Breast epithelium (tissue), 3 donors: ENCODE measurements at regions not wholly inside any gene's neighbourhood (a gene's known extent, or its start where the extent isn't known, plus 50 kb on each side); places are given as distances from the start of the nearest gene placed in this dataset.

ENCODE experiments used
- POLR2A ChIP-seq: fragments of 450-650 bp; IDR thresholded peaks from one replicate; pipeline ENCODE4 v1.6.1; 2016; ENCODE audit warnings: antibody characterized with exemption, mild to moderate bottlenecking, moderate library complexity
- POLR2AphosphoS5 ChIP-seq, 3 donors: sonication (generic); formaldehyde crosslinking; IDR thresholded peaks; one replicate each; pipeline ENCODE4 v1.6.1; 2017; ENCODE audit warnings: antibody characterized with exemption in 3 of 3
- TF ChIP-seq, protein P1 (sequence below), 3 donors: fragments of 450-650 bp; IDR thresholded peaks; one replicate each; pipeline ENCODE4 v1.5.1; 2016 to 2017; ENCODE audit warnings: antibody characterized with exemption in 3 of 3, mild to moderate bottlenecking in 3 of 3, moderate library complexity in 3 of 3

DNA sequence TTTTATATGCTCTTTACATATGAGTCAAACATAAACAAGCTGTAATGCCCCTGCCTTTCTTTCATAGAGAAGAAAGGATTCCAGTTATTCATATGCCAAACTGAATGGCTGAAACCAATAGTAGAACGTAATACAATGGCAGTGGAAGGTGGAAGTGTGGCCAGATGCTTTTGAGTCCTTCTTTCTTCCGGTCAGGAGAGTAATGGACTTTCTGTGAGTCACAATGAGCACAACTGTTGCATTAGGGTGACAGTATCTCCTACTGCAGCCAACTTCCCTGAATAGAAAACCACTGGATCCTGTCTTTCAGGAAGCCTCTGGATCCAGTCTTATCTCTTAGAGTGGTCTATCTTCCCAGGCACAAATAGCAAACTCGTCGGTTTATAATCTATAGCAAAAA lies 855.2 kb downstream of the MAT2B start:
- TF ChIP-seq POLR2AphosphoS5 (IDR thresholded peaks at IDR 0.05), result no peak
- TF ChIP-seq POLR2A, result no peak
- TF ChIP-seq, protein P1, sequence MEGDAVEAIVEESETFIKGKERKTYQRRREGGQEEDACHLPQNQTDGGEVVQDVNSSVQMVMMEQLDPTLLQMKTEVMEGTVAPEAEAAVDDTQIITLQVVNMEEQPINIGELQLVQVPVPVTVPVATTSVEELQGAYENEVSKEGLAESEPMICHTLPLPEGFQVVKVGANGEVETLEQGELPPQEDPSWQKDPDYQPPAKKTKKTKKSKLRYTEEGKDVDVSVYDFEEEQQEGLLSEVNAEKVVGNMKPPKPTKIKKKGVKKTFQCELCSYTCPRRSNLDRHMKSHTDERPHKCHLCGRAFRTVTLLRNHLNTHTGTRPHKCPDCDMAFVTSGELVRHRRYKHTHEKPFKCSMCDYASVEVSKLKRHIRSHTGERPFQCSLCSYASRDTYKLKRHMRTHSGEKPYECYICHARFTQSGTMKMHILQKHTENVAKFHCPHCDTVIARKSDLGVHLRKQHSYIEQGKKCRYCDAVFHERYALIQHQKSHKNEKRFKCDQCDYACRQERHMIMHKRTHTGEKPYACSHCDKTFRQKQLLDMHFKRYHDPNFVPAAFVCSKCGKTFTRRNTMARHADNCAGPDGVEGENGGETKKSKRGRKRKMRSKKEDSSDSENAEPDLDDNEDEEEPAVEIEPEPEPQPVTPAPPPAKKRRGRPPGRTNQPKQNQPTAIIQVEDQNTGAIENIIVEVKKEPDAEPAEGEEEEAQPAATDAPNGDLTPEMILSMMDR (IDR thresholded peaks at IDR 0.05), result no peak
